Activated naive CD4-positive, alpha-beta T cell treated with Interleukin-2 at 50 U/mL for 16 hours (primary cell): ENCODE measurements at regions not wholly inside any gene's neighbourhood (a gene's known extent, or its start where the extent isn't known, plus 50 kb on each side); places are given as distances from the start of the nearest gene placed in this dataset.

Experiments
- DNase-seq: peaks from one replicate; pipeline ENCODE4 v3.0.0-alpha.2; 2020

DNA sequence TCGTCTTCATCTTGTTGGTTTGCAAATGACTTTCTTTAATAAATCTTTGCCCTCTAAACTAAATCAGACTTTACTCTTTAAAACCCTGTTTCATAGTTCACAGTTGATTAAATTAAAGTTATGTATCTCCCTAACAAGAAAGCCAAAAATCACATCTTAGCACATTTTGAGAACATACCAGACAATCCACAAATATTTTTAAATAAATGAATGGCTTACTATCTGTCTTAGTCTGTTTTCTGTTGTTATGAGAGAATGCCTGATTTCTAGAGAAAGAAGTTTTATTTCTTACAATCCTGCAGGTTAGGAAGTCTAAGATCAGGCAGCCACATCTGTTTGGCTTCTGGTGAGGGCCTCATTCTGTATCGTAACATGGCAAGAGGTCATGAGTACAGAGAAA lies 1090.2 kb upstream of the PIK3C3 start:
- DNase-seq = no peak

DNA sequence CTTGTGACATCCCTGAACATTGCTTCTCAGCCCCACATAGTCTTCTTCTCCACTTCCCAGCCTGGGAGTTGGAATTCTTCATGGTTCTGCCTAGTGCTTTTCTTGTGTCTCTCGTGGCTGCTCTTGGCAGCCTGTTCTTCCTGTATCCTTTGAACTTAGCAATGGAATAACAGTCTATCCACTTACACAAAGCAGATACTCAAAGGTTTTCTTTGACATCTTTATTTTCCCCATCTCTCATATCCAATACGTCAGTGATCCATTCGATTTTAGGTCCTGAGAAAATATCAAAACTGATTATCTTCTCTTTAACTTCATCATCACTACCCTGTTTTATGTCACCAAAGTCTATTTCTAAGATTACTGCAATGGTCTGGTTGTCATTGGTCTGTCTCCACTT lies 1091.2 kb upstream of the PIK3C3 start:
- no peak for DNase-seq

DNA sequence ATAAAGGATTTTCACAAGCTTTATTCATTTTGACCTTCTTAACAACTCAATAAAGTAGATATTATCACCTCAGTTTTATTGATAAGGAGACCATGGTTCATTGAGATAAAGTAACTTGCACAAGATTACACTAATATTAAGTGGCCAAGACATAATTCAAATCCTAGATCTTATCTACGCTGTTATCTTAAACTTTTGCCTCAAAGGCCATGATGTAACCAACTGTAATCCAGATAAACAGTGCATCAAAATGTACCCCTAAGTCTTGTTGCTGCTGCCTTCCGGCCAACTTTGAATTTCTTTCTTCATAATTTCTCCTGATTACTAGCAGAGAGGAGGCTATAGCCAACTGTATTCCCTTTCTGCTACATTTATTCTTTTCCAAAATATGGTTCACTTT lies 1094.8 kb upstream of the PIK3C3 start:
- no peak for DNase-seq

DNA sequence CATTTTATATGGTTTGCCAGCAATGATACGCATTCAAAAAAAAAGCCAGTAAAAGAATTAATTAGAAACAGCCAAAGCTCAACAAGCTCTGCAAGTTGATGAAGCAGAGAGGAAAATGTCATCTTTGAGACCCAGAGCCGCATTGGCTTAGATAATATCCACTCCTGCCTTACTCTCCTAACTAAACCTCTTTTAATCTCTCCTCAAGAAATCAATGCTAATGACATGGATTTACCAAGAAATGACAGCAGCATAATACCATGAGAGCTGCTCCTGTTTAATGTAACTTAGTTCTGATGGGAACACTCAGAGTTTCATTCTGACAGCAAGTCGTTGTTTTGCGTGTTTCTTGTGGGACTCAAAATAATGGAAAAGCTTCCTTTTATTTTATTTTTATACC lies 1099.4 kb upstream of the PIK3C3 start:
- DNase-seq = no peak

DNA sequence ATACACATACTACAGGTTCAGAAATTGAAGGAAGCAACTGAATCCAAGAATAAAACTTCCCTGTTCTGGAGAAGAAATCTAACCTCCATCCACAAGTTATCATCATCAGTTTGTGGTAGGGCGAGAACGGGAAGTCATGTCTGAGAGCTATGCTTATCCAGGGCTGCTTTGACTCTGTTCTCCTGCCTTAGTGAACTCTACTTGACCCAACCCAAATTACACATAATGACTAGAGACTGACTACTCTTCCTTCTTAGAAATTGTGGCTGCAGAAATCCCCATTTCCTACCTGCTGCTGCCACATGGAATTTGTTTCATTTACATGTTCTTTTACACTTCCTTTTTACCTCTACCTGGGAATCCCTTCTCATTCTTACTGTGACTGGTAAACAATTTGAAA lies 1102.6 kb upstream of the PIK3C3 start:
- DNase-seq = no peak

DNA sequence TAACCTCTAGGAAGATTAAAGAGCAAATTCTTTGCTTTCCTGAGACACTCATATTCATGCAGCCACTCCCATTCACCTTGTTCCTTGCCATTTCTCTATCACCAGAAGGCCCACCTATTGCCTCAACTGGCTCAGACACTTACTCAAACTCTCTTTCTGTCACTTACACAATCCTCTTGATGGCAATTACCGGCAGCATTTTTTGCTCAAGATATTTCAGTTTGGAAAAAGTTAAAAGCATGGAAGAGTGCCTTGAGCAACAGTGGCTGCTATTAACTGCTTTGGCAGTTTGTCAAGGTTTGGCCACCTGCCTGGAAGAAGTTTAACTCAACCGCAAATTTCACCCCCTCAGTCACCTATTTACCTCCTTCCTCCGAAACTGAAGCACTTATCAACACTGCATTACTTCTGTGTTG lies 1104.0 kb upstream of the PIK3C3 start:
- no peak for DNase-seq

DNA sequence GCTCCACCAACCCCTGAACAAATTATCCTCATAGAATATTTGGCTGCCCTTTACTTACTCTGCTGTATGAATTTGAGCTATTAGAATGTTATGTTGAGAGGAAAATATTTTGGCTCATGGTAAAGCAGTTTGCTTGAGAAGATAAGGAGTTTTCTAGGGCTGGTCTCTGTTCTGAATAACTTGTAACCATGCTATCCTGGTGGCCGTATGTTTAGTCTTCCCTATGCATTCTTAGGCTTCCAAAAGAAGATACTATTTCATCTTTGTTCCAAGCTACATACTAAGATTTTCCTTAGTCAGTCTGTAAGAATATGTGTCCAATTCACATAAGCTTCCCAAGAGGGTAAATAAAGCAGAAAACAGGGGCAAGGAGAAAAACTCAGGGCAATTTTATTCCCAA lies 1105.1 kb upstream of the PIK3C3 start:
- DNase-seq = no peak

DNA sequence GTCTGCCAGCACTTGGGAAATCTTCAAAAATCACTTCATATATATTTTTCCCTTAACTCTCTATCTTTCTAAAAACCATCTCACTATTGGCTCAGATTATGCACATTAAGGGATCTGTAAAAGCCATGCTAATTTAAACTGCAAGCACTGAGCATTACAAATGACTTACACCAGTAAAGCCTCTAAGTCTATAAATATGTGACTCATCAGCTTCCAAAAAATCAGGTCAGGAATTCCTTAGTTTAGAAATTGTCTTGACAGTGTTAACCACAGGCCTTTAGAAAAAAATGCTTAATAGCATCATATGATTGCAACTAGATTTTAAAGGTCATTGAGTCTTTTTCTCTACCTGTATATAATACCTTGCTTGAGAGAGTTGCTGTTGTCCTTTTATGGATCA lies 1113.6 kb upstream of the PIK3C3 start:
- DNase-seq = no peak

DNA sequence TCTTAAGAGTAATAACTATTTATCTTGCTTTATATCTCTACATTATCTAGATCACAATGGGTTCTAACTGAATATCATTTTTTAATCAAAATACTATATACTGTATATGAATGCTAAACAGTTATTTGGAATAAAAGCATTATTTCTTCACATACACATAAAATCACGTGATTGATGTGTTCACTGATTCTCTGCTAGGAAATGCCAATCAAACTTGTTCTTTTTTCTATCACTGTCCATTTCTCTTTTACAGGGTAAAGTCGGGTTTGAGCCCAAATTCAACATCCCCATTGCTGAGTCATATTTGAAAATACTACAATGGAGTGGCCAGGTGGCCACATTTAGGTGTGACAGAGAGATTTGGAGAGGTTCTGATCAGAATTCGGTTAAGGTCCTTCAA lies 1114.0 kb upstream of the PIK3C3 start:
- no peak for DNase-seq

DNA sequence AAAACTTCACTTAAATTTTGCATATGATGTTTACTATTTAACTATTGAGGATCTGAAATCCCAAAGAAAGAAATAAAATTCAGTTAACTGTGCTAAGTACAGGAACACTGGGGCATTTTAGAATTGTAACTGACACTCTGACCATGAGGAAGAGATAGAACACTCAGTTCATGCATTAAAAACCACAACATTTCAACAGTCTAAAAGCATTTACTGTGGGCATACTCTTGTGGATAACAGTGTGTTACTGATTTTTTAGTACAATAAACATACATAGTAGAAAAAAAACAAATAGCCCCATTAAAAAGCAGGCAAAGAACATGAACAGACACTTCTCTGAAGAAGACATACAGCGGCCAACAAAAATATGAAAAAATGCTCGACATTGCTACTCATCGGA lies 1122.7 kb upstream of the PIK3C3 start:
- no peak for DNase-seq

DNA sequence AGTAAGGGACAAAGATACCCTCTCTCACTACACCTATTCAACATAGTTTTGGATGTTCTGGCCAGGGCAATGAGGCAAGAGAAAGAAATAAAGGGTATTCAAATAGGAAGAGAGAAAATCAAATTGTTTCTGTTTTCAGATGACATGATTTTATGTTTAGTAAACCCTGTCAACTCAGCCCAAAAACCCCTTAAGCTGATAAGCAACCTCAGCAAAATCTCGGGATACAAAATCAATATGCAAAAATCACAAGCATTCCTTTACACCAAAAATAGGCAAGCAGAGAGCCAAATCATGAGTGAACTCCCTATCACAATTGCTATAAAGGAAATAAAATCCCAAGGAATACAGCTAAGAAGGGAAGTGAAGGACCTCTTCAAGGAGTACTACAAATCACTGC lies 1130.7 kb upstream of the PIK3C3 start:
- no peak for DNase-seq

DNA sequence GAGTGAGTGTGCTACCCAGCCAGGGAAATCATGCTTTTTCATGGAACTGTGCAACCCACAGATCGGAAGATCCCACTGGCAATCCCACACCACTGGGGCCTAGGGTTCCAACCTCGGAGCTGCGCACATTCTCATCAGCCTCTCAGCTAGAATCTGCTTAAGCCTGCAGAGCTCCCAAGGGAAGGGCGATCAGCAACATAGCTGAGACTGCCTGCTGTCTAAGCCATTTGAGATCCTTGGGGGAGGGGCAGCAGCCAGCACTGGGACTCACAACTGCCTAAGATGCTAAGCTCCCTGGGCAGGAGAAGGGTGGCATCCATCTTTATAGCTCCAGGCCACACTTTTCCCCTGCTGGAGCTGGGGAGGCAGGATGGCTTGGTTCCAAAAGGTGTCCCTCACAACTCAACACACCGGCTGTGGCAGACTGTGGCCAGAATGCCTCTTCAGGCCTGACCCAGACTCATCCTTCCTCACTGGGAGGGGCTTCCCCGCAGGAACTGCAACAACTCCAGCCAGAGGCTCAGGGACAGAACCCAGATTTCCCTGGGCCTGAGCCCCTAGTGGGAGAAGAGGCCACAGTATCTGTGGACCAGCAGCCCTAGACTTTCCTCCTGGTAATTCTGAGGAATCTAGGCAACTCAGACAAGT lies 1133.3 kb upstream of the PIK3C3 start:
- no peak for DNase-seq

DNA sequence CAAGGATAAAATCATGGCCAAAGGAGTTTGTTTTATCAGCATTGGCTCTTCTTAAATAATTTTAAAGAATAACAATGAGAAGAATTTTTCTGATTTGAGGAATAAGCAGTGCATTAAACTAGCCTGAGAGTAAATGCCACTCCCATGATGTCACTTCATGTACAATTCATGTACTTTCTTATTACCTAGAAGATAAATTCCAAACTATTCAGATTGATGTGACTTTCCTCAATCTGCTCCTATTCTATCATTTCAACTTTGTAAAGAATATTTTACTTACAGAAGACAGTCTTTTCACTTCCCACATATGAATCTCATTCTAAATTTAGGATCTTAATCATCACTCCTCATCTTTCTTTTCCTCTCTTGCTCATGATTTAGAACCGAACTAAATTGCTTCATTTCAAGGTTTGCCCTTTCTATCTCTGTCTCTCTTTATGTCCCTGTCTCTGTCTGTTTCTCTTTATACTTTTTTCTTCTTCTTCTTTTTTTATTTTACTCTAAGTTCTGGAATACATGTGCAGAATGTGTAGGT lies 1142.0 kb upstream of the PIK3C3 start:
- no peak for DNase-seq

- no peak for DNase-seq
Measured at GRCh38 chr18:40810372-40810771, 1144.7 kb upstream of the PIK3C3 start.

- no peak for DNase-seq
Measured at GRCh38 chr18:40789286-40789685, 1165.7 kb upstream of the PIK3C3 start.

GRCh38 chr18:40782453-40783130 lies 1172.4 kb upstream of the PIK3C3 start:
- DNase-seq = no peak

GRCh38 chr18:40769786-40770185 lies 1185.2 kb upstream of the PIK3C3 start:
- DNase-seq = no peak

GRCh38 chr18:40760251-40760650 lies 1194.8 kb upstream of the PIK3C3 start:
- DNase-seq = no peak

- DNase-seq = no peak
Measured at GRCh38 chr18:40754477-40754876, 1200.6 kb upstream of the PIK3C3 start.

DNA sequence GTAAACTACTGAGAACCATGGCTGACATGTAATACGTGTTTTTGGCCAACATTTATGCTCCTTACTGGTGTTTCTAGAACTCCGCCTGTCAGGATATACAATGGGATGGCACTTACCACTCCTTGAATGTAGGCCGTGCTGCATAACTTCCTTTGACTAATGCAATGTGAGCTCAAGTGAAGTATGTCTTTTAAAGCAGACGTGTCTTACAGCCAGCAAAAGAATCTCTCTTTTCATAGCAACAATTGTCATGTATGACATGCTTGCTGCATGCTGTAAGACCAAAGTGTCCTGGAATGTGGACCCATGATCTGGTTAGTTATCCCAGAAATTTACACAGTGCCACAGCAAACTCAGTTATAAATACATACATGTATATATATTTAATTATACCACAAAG lies 1202.7 kb upstream of the PIK3C3 start:
- no peak for DNase-seq

GRCh38 chr18:40751186-40751585 lies 1203.8 kb upstream of the PIK3C3 start:
- DNase-seq = no peak

GRCh38 chr18:40739029-40739428 lies 1216.0 kb upstream of the PIK3C3 start:
- no peak for DNase-seq

- no peak for DNase-seq
Measured at GRCh38 chr18:40738321-40738880, 1216.6 kb upstream of the PIK3C3 start.

GRCh38 chr18:40708726-40709125 lies 1246.3 kb upstream of the PIK3C3 start:
- no peak for DNase-seq
